ENCODE measurements at regions not wholly inside any gene's neighbourhood (a gene's known extent, or its start where the extent isn't known, plus 50 kb on each side); places are given as distances from the start of the nearest gene placed in this dataset.

- TF ChIP-seq CTCF (IDR thresholded peaks at IDR 0.05) (no peak), ZFX (IDR thresholded peaks at IDR 0.05; ENCODE audit: borderline replicate concordance) (no peak)
These were observed 74.2 kb upstream of the C14orf180 start for GRCh38 chr14:104505085-104506074.

Measured in 22Rv1 (cell line).